ENCODE measurements at regions not wholly inside any gene's neighbourhood (a gene's known extent, or its start where the extent isn't known, plus 50 kb on each side); places are given as distances from the start of the nearest gene placed in this dataset.

- TF ChIP-seq NFE2L2 (conservative IDR thresholded peaks at IDR 0.05; ENCODE audit: low read length), result no peak
- TF ChIP-seq CEBPB (IDR thresholded peaks at IDR 0.05), result no peak
- TF ChIP-seq RCOR1 (IDR thresholded peaks at IDR 0.05; ENCODE audit: low read depth, low read length), result no peak
Measured at GRCh38 chr3:166435469-166436057, 598.3 kb upstream of the BCHE start.
